ENCODE measurements at regions not wholly inside any gene's neighbourhood (a gene's known extent, or its start where the extent isn't known, plus 50 kb on each side); places are given as distances from the start of the nearest gene placed in this dataset.

- no peak for TF ChIP-seq CTCF (IDR thresholded peaks at IDR 0.05)
- TF ChIP-seq SIN3A (IDR thresholded peaks at IDR 0.05; ENCODE audit: borderline replicate concordance, low read depth, low read length), result no peak
Observed at GRCh38 chr20:51327251-51327841, 215.2 kb downstream of the NFATC2 start (continued).

- Histone ChIP-seq H3K36me3 (replicated peaks in 1 of 2; ENCODE audit: control insufficient read depth in 1 of 2, insufficient read depth in 2 of 2, low read length in 1 of 2) (no peaks in the 10 kb centered on the region), H4K20me1 (ENCODE audit: insufficient read depth) (no peaks in the 10 kb centered on the region), H3K9me2 (no peaks in the 10 kb centered on the region), H3K27ac (ENCODE audit: low read depth in 2 of 2, low read length in 1 of 2) (peak overlapping the region in 1 of 2 experiments; percentile 98; a peak in 2 of 4 replicates), H3K27me3 (ENCODE audit: insufficient read depth) (no peaks in the 10 kb centered on the region), H3K79me2 (ENCODE audit: insufficient read depth) (no peaks in the 10 kb centered on the region), H2AFZ (ENCODE audit: low read depth) (no peak overlapping the region), H3K9ac (peak overlapping the region; percentile 57; the same call in 1 of the 2 replicates), H3K4me1 (ENCODE audit: control insufficient read depth in 1 of 2, insufficient read depth in 2 of 2, low read depth in 1 of 2, low read length in 1 of 2) (0 out of 4 replicates have a peak, but pooled peaks cover 0 to 3% of the 10 kb centered on the region in 2 experiments), H3K9me3 (no peaks in the 10 kb centered on the region), H3F3A (replicated peaks; ENCODE audit: insufficient read depth) (peaks cover 18% of the 10 kb centered on the region), H3K4me2 (no peak overlapping the region), H3K4me3 (ENCODE audit: low read depth in 2 of 2, low read length in 1 of 2) (no peak overlapping the region)
- WGBS (ENCODE audit: low lambda C conversion rate), result 88% methylated on average over 4 of the region's 4 CpGs
- CTCF ChIA-PET, result interaction anchor here (0.7 to 10.5 kb wide), 12 partner anchors 8 to 344 kb away, joined by 3 to 163 read pairs (median 5); no protein-coding TSS in a partner anchor
- POLR2A ChIA-PET, result no interaction called here
- peak; percentile 52 for DNase-seq
- no peak for TF ChIP-seq MXI1 (IDR thresholded peaks at IDR 0.05; ENCODE audit: low read depth, low read length)
- peak; percentile 52 for TF ChIP-seq CTCF (IDR thresholded peaks at IDR 0.05)
- TF ChIP-seq TCF12 (IDR thresholded peaks at IDR 0.05), result no peak
- TF ChIP-seq SMC3 (IDR thresholded peaks at IDR 0.05; ENCODE audit: low read depth, low read length), result peak; percentile 41; the same call in 1 of the 2 replicates
- TF ChIP-seq RAD21 (IDR thresholded peaks at IDR 0.05; ENCODE audit: low read length), result peak; percentile 51
Observed at GRCh38 chr20:51326201-51326819, 216.2 kb downstream of the NFATC2 start.

GRCh38 chr20:51322164-51322707 lies 220.3 kb downstream of the NFATC2 start:
- no peaks in the 10 kb centered on the region for H4K20me1 ChIP-seq (ENCODE audit: insufficient read depth)
- no peak overlapping the region for H3K9ac ChIP-seq
- H3K79me2 ChIP-seq (ENCODE audit: insufficient read depth), result no peaks in the 10 kb centered on the region
- no peak overlapping the region for H2AFZ ChIP-seq (ENCODE audit: low read depth)
- H3K36me3 ChIP-seq (replicated peaks in 1 of 2; ENCODE audit: control insufficient read depth in 1 of 2, insufficient read depth in 2 of 2, low read length in 1 of 2), result no peaks in the 10 kb centered on the region
- ChIA-PET CTCF (interaction anchor here (6.5 to 10.5 kb wide), 3 partner anchors 14 to 340 kb away, joined by 47 to 163 read pairs (median 79); no protein-coding TSS in a partner anchor), POLR2A (no interaction called here)
- H3K27me3 ChIP-seq (ENCODE audit: insufficient read depth), result no peaks in the 10 kb centered on the region
- no peak for DNase-seq
- H3K9me3 ChIP-seq, result no peaks in the 10 kb centered on the region
- TF ChIP-seq RXRA (IDR thresholded peaks at IDR 0.05; ENCODE audit: borderline replicate concordance, low read depth) (no peak), PBX3 (IDR thresholded peaks at IDR 0.05) (no peak), POLR2AphosphoS5 (IDR thresholded peaks at IDR 0.05; ENCODE audit: low read depth, low read length) (no peak), EP300 (IDR thresholded peaks at IDR 0.05; ENCODE audit: borderline replicate concordance in 1 of 2, low read depth in 1 of 2, low read length in 1 of 2) (no peak), FOSL2 (IDR thresholded peaks at IDR 0.05; ENCODE audit: borderline replicate concordance, low read depth) (no peak), IRF3 (IDR thresholded peaks at IDR 0.05; ENCODE audit: low read depth, low read length) (no peak), EZH2phosphoT487 (IDR thresholded peaks at IDR 0.05; ENCODE audit: borderline replicate concordance, low read depth) (no peak), USF2 (IDR thresholded peaks at IDR 0.05; ENCODE audit: borderline replicate concordance, low read depth, low read length) (no peak)
- no peak overlapping the region for H3K4me2 ChIP-seq
- H3K4me1 ChIP-seq (ENCODE audit: control insufficient read depth in 1 of 2, insufficient read depth in 2 of 2, low read depth in 1 of 2, low read length in 1 of 2), result no peaks in the 10 kb centered on the region; a peak in 1 of 4 replicates
- no peak overlapping the region for H3K4me3 ChIP-seq (ENCODE audit: low read depth in 2 of 2, low read length in 1 of 2)
- H3F3A ChIP-seq (replicated peaks; ENCODE audit: insufficient read depth), result peaks cover 8% of the 10 kb centered on the region
- no peak overlapping the region for H3K27ac ChIP-seq (ENCODE audit: low read depth in 2 of 2, low read length in 1 of 2)
- no peaks in the 10 kb centered on the region for H3K9me2 ChIP-seq
- 80% methylated on average over 6 of the region's 8 CpGs for WGBS (ENCODE audit: low lambda C conversion rate)

Data from SK-N-SH (cell line).